K562 (cell line): ENCODE measurements at regions not wholly inside any gene's neighbourhood (a gene's known extent, or its start where the extent isn't known, plus 50 kb on each side); places are given as distances from the start of the nearest gene placed in this dataset.

Experiments
- ATAC-seq: fragments of 200-7000 bp; cut with Tn5 transposase; 3 replicates; pipeline ENCODE4 v1.9.1; 2020; ENCODE audit warnings: moderate library complexity
- BruUV-seq: library from RNA; stranded (reverse); fragments of 400-500 nt; replicated peaks from 2 replicates; lab custom pipeline; 2021; lab: Mats Ljungman, UMichigan
- CTCF ChIA-PET: fragments of 300-600 bp; formaldehyde crosslinking; extraction: SDS; loops from one replicate; lab custom pipeline; 2021; ENCODE audit warnings: low intra/inter-chr PET ratio; lab: Yijun Ruan, JAX
- POLR2A ChIA-PET: fragments of 300-600, 350-650 bp; sonication (Branson Sonifier 250); formaldehyde crosslinking; extraction: SDS; loops from one replicate; lab custom pipeline; 2021; ENCODE audit warnings: antibody characterized with exemption, inconsistent platforms; lab: Yijun Ruan, JAX
- DNase-seq, 4 experiments: peaks; one replicate each; pipeline versions ENCODE4 v3.0.0 to v3.0.0-alpha.2; 2011 to 2018; ENCODE audit warnings: low spot score in 3 of 4, mixed read lengths in 3 of 4; ENCODE audit errors: extremely low read depth in 1 of 4
- FAIRE-seq: peaks from 2 replicates; lab custom pipeline; 2011; peaks lifted over from hg19 to GRCh38; lab: Jason Lieb, UNC
- H2AFZ ChIP-seq: 2 replicates; pipeline ENCODE4 v1.6.0; 2011; ENCODE audit warnings: low read depth, low read length, control low read depth, inconsistent platforms
- H3K27ac ChIP-seq: fragments of 200-600 bp; 3 replicates; pipeline ENCODE4 v1.8.0; 2011; ENCODE audit warnings: low read depth, mild to moderate bottlenecking, control low read depth, inconsistent platforms, low read length, moderate library complexity, mixed read lengths; ENCODE audit errors: extremely low read depth
- H3K27me3 ChIP-seq, 2 experiments: fragments of 300-600 bp in 1 of 2; 2 replicates in 1 of 2; 3 replicates in 1 of 2; pipeline versions ENCODE4 v1.6.0 to v1.8.0; 2011; ENCODE audit warnings: inconsistent platforms in 2 of 2, low read length in 2 of 2, mild to moderate bottlenecking in 1 of 2, mixed read lengths in 1 of 2, moderate library complexity in 1 of 2; ENCODE audit not compliant: control insufficient read depth in 2 of 2, insufficient read depth in 2 of 2
- H3K36me3 ChIP-seq: fragments of 300-600 bp; 3 replicates; pipeline ENCODE4 v1.8.0; 2011; ENCODE audit warnings: mild to moderate bottlenecking, low read length, inconsistent platforms; ENCODE audit not compliant: control insufficient read depth, insufficient read depth
- H3K4me1 ChIP-seq, 2 experiments: fragments of 200-600 bp in 1 of 2; replicated peaks in 1 of 2; 2 replicates in 1 of 2; 3 replicates in 1 of 2; pipeline versions ENCODE4 v1.5.1 to v1.8.0; 2011; ENCODE audit warnings: inconsistent platforms in 2 of 2, low read length in 2 of 2, mild to moderate bottlenecking in 1 of 2, mixed read lengths in 1 of 2, moderate library complexity in 1 of 2; ENCODE audit not compliant: control insufficient read depth in 2 of 2, insufficient read depth in 2 of 2
- H3K4me2 ChIP-seq: 2 replicates; pipeline ENCODE4 v1.6.1; 2011; ENCODE audit warnings: low read length, control low read depth, inconsistent platforms, mixed read lengths; ENCODE audit not compliant: insufficient read depth
- H3K4me3 ChIP-seq: fragments of 200-600 bp; sonication (generic), shearing (Covaris generic); 2 replicates; pipeline ENCODE4 v1.5.1; 2016; ENCODE audit warnings: control low read depth, inconsistent platforms
- H3K79me2 ChIP-seq: fragments of 200-600 bp; 3 replicates; pipeline ENCODE4 v1.8.0; 2011; ENCODE audit warnings: low read length, inconsistent platforms; ENCODE audit not compliant: control insufficient read depth, insufficient read depth
- H3K9ac ChIP-seq, 2 experiments: 2 replicates each; pipeline versions ENCODE4 v1.6.0 to v1.6.1; 2011; ENCODE audit warnings: low read depth in 2 of 2, low read length in 2 of 2, control low read depth in 1 of 2, inconsistent platforms in 1 of 2, mild to moderate bottlenecking in 1 of 2, mixed read lengths in 1 of 2; ENCODE audit not compliant: insufficient read depth in 1 of 2
- H3K9me1 ChIP-seq: one replicate; pipeline ENCODE4 v1.6.0; 2011; ENCODE audit warnings: inconsistent platforms, mild to moderate bottlenecking, low read length, moderate library complexity; ENCODE audit not compliant: control insufficient read depth, insufficient read depth
- H3K9me3 ChIP-seq: replicated peaks from 2 replicates; pipeline ENCODE4 v1.5.1; 2011; ENCODE audit warnings: low read depth, low read length, inconsistent platforms; ENCODE audit not compliant: control insufficient read depth, insufficient read depth
- H4K20me1 ChIP-seq: replicated peaks from 2 replicates; pipeline ENCODE4 v1.6.1; 2011; ENCODE audit warnings: low read length, inconsistent platforms, mixed read lengths; ENCODE audit not compliant: control insufficient read depth, insufficient read depth
- BHLHE40 ChIP-seq: IDR thresholded peaks from 2 replicates; pipeline ENCODE4 v1.6.1; 2011; ENCODE audit warnings: low read length, improper control_type of control experiment
- FOXP1 ChIP-seq: sonication (generic); formaldehyde crosslinking; IDR thresholded peaks from 2 replicates; pipeline ENCODE4 v1.8.0; 2022; ENCODE audit warnings: mild to moderate bottlenecking, missing genetic modification reagents
- ILF3 ChIP-seq: fragments of 450-650 bp; IDR thresholded peaks from 2 replicates; pipeline ENCODE4 v1.6.1; 2018; ENCODE audit warnings: antibody characterized with exemption, mild to moderate bottlenecking, moderate library complexity, borderline replicate concordance
- MECOM ChIP-seq: fragments of 250-450 bp; sonication (Bioruptor Pico); IDR thresholded peaks from 2 replicates; pipeline ENCODE4 v1.8.0; 2022; ENCODE audit warnings: inconsistent platforms
- MTA1 ChIP-seq: fragments of 450-650 bp; IDR thresholded peaks from 2 replicates; pipeline ENCODE4 v1.6.1; 2017; ENCODE audit warnings: borderline replicate concordance
- NR2C2 ChIP-seq, 2 experiments: fragments of 200-800 bp in 1 of 2; sonication (Bioruptor generic) in 1 of 2; sonication (generic) in 1 of 2; formaldehyde crosslinking in 1 of 2; IDR thresholded peaks; 2 replicates each; pipeline versions ENCODE4 v1.6.1 to v1.8.0; 2016 to 2022; ENCODE audit warnings: mild to moderate bottlenecking in 1 of 2, missing compliant biosample characterization in 1 of 2, missing genetic modification characterization in 1 of 2, missing genetic modification reagents in 1 of 2
- PRMT5 ChIP-seq: sonication (generic); formaldehyde crosslinking; IDR thresholded peaks from 2 replicates; pipeline ENCODE4 v1.5.0; 2020; ENCODE audit warnings: missing genetic modification reagents
- VEZF1 ChIP-seq: fragments of 200-800 bp; sonication (Bioruptor generic); IDR thresholded peaks from 2 replicates; pipeline ENCODE4 v1.6.1; 2017; ENCODE audit warnings: missing genetic modification characterization, missing compliant biosample characterization
- ZNF12 ChIP-seq: sonication (generic); formaldehyde crosslinking; IDR thresholded peaks from 2 replicates; pipeline ENCODE4 v1.4.0; 2020; ENCODE audit warnings: mild to moderate bottlenecking, missing genetic modification reagents
- ZNF121 ChIP-seq: sonication (generic); formaldehyde crosslinking; conservative IDR thresholded peaks from 2 replicates; pipeline ENCODE4 v1.8.0; 2022; ENCODE audit warnings: missing genetic modification reagents
- ZNF24 ChIP-seq: fragments of 450-650 bp; IDR thresholded peaks from 2 replicates; pipeline ENCODE4 v1.6.1; 2016
- ZNF282 ChIP-seq: sonication (generic); formaldehyde crosslinking; IDR thresholded peaks from 2 replicates; pipeline ENCODE4 v1.8.1; 2023; ENCODE audit warnings: missing genetic modification reagents
- ZNF445 ChIP-seq: fragments of 250-450 bp; sonication (Bioruptor Pico); IDR thresholded peaks from 2 replicates; pipeline ENCODE4 v1.4.0; 2020; ENCODE audit warnings: low read depth, mild to moderate bottlenecking, moderate library complexity
- WGBS: fragments of 100-300 bp; shearing (Covaris generic); methylation state at CpG from one replicate; pipeline ENCODE4 v1.1.6; 2016; ENCODE audit warnings: low coverage, mixed read lengths; ENCODE audit not compliant: insufficient coverage; ENCODE audit errors: missing lambda C conversion rate; 5-methylcytosine and 5-hydroxymethylcytosine counted together
- in situ Hi-C: fragments of 300-500 bp; cut with MboI; formaldehyde crosslinking; loops from 4 replicates; pipeline ENCODE4 v1.15.0; 2018; ENCODE audit warnings: inconsistent platforms, mixed read lengths
- intact Hi-C: fragments of 100-400 bp; cut with micrococcal nuclease; formaldehyde crosslinking; loops from 2 replicates; pipeline ENCODE4 v1.14.2; 2022
- TF ChIP-seq, protein P1 (sequence below): fragments of 450-650 bp; IDR thresholded peaks from 2 replicates; pipeline ENCODE4 v1.7.0; 2016; ENCODE audit warnings: borderline replicate concordance

DNA sequence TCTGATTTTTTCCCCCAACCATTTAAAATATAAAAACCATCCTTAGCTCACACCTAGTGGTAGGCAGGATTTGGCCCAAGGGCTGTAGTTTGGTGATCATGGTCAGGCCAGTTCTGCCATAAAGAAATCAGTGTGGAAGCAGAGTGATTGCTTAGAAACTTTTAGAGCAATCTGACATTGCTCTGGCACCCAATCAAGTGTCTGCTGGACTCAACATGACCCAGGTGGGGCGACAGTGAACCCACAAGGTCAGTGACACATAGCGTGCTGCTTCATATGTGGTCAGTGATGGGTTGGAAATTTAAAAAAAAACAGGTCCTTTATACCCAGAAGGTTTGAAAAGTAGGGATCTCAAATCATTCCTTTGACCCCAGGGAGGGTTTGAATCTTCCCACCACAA lies 107.9 kb downstream of the BANF2 start:
- in situ Hi-C loops (no loop called here), intact Hi-C loops (no loop called here)
- Histone ChIP-seq H3K4me2 (no peak overlapping the region), H3K4me1 (peaks cover 0 to 7% of the 10 kb centered on the region in 2 experiments; a peak in 2 of 5 replicates), H3K9me1 (no peaks in the 10 kb centered on the region), H3K36me3 (no peaks in the 10 kb centered on the region), H3K27me3 (peaks cover 0 to 13% of the 10 kb centered on the region in 2 experiments; a peak in 2 of 5 replicates), H3K79me2 (no peaks in the 10 kb centered on the region), H4K20me1 (no peaks in the 10 kb centered on the region; the same call in 1 of the 2 replicates), H3K27ac (no peak overlapping the region), H3K9ac (no peak overlapping the region), H3K4me3 (no peak overlapping the region), H2AFZ (no peak overlapping the region), H3K9me3 (no peaks in the 10 kb centered on the region)
- no peak for ATAC-seq
- CTCF ChIA-PET = no interaction called here
- TF ChIP-seq, protein P1, sequence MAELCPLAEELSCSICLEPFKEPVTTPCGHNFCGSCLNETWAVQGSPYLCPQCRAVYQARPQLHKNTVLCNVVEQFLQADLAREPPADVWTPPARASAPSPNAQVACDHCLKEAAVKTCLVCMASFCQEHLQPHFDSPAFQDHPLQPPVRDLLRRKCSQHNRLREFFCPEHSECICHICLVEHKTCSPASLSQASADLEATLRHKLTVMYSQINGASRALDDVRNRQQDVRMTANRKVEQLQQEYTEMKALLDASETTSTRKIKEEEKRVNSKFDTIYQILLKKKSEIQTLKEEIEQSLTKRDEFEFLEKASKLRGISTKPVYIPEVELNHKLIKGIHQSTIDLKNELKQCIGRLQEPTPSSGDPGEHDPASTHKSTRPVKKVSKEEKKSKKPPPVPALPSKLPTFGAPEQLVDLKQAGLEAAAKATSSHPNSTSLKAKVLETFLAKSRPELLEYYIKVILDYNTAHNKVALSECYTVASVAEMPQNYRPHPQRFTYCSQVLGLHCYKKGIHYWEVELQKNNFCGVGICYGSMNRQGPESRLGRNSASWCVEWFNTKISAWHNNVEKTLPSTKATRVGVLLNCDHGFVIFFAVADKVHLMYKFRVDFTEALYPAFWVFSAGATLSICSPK = no peak
- TF ChIP-seq NR2C2 (CRISPR knock-in tag; IDR thresholded peaks at IDR 0.05) (no peak), NR2C2 (tag; IDR thresholded peaks at IDR 0.05) (no peak), MECOM (CRISPR knock-in tag) (no peak), ZNF12 (CRISPR knock-in tag) (no peak), MTA1 (no peak), ILF3 (no peak), BHLHE40 (no peak), ZNF24 (no peak), FOXP1 (no peak), ZNF121 (CRISPR knock-in tag) (no peak), ZNF282 (CRISPR knock-in tag) (no peak), ZNF445 (no peak), PRMT5 (CRISPR knock-in tag) (no peak), VEZF1 (CRISPR knock-in tag) (no peak)
- DNase-seq = no peak
- POLR2A ChIA-PET = no interaction called here
- 8% methylated on average over 2 of the region's 2 CpGs for WGBS
- FAIRE-seq = no peak
- no TSS peak for BruUV-seq
